GM23338 (cell line): ENCODE measurements at regions not wholly inside any gene's neighbourhood (a gene's known extent, or its start where the extent isn't known, plus 50 kb on each side); places are given as distances from the start of the nearest gene placed in this dataset.

Experiments used
- EZH2 ChIP-seq: fragments of 200-600 bp; sonication (generic); IDR thresholded peaks from one replicate; pipeline ENCODE4 v1.8.0; 2017; ENCODE audit warnings: antibody characterized with exemption, mild to moderate bottlenecking, low read depth; ENCODE audit not compliant: unreplicated experiment
- EZH2phosphoT487 ChIP-seq: fragments of 200-600 bp; sonication (generic); IDR thresholded peaks from one replicate; pipeline ENCODE4 v1.8.1; 2018; ENCODE audit warnings: antibody characterized with exemption; ENCODE audit not compliant: unreplicated experiment
- JUNB ChIP-seq: IDR thresholded peaks from one replicate; pipeline ENCODE4 v1.6.1; 2016; ENCODE audit warnings: antibody characterized with exemption; ENCODE audit not compliant: unreplicated experiment
- NANOG ChIP-seq: IDR thresholded peaks from 2 replicates; pipeline ENCODE4 v1.6.1; 2016; ENCODE audit warnings: antibody characterized with exemption, borderline replicate concordance
- POLR2AphosphoS5 ChIP-seq: IDR thresholded peaks from 2 replicates; pipeline ENCODE4 v1.6.1; 2016; ENCODE audit warnings: antibody characterized with exemption, low read depth
- ZNF331 ChIP-seq: fragments of 250-450 bp; sonication (Bioruptor Pico); IDR thresholded peaks from 2 replicates; pipeline ENCODE4 v1.5.0; 2020; ENCODE audit warnings: low read depth, mild to moderate bottlenecking, moderate library complexity
- TF ChIP-seq, protein P1 (sequence below), 2 experiments: fragments of 200-600 bp in 1 of 2; sonication (generic) in 1 of 2; conservative IDR thresholded peaks; 2 replicates each; pipeline versions ENCODE4 v1.5.1 to v1.6.1; 2016 to 2017; ENCODE audit warnings: antibody characterized with exemption in 2 of 2, low read depth in 2 of 2, mild to moderate bottlenecking in 2 of 2, moderate library complexity in 1 of 2
- TF ChIP-seq, protein P2 (sequence below): IDR thresholded peaks from one replicate; pipeline ENCODE4 v1.6.1; 2018; ENCODE audit warnings: antibody characterized with exemption; ENCODE audit not compliant: unreplicated experiment
- TF ChIP-seq, protein P3 (sequence below): IDR thresholded peaks from 2 replicates; pipeline ENCODE4 v1.6.1; 2016; ENCODE audit warnings: antibody characterized with exemption

DNA sequence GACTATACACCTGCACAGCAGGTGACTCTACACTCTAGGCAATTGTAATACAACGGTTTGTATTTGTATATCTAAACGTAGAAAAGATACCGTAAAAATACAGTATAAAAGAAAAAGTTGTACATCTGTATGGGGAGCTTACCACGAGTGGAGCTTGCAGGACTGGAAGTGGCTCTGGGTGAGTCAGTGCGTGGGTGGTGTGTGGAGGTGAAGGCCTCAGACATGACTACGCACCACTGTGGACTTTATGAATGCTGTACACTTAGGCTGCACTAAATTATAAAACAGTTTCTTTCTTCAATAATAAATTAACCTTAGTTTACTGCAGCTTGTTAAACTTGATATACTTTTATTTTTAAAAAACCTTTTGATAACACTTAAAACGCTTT is 85.0 kb upstream of the FAT1 start:
- TF ChIP-seq, protein P1, sequence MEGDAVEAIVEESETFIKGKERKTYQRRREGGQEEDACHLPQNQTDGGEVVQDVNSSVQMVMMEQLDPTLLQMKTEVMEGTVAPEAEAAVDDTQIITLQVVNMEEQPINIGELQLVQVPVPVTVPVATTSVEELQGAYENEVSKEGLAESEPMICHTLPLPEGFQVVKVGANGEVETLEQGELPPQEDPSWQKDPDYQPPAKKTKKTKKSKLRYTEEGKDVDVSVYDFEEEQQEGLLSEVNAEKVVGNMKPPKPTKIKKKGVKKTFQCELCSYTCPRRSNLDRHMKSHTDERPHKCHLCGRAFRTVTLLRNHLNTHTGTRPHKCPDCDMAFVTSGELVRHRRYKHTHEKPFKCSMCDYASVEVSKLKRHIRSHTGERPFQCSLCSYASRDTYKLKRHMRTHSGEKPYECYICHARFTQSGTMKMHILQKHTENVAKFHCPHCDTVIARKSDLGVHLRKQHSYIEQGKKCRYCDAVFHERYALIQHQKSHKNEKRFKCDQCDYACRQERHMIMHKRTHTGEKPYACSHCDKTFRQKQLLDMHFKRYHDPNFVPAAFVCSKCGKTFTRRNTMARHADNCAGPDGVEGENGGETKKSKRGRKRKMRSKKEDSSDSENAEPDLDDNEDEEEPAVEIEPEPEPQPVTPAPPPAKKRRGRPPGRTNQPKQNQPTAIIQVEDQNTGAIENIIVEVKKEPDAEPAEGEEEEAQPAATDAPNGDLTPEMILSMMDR (conservative IDR thresholded peaks at IDR 0.05; ENCODE audit: low read depth in 2 of 2): no peak
- TF ChIP-seq EZH2: no peak
- no peak for TF ChIP-seq JUNB
- TF ChIP-seq, protein P2, sequence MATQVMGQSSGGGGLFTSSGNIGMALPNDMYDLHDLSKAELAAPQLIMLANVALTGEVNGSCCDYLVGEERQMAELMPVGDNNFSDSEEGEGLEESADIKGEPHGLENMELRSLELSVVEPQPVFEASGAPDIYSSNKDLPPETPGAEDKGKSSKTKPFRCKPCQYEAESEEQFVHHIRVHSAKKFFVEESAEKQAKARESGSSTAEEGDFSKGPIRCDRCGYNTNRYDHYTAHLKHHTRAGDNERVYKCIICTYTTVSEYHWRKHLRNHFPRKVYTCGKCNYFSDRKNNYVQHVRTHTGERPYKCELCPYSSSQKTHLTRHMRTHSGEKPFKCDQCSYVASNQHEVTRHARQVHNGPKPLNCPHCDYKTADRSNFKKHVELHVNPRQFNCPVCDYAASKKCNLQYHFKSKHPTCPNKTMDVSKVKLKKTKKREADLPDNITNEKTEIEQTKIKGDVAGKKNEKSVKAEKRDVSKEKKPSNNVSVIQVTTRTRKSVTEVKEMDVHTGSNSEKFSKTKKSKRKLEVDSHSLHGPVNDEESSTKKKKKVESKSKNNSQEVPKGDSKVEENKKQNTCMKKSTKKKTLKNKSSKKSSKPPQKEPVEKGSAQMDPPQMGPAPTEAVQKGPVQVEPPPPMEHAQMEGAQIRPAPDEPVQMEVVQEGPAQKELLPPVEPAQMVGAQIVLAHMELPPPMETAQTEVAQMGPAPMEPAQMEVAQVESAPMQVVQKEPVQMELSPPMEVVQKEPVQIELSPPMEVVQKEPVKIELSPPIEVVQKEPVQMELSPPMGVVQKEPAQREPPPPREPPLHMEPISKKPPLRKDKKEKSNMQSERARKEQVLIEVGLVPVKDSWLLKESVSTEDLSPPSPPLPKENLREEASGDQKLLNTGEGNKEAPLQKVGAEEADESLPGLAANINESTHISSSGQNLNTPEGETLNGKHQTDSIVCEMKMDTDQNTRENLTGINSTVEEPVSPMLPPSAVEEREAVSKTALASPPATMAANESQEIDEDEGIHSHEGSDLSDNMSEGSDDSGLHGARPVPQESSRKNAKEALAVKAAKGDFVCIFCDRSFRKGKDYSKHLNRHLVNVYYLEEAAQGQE: no peak
- TF ChIP-seq ZNF331 (CRISPR knock-in tag): no peak
- TF ChIP-seq EZH2phosphoT487: no peak
- TF ChIP-seq POLR2AphosphoS5: no peak
- TF ChIP-seq, protein P3, sequence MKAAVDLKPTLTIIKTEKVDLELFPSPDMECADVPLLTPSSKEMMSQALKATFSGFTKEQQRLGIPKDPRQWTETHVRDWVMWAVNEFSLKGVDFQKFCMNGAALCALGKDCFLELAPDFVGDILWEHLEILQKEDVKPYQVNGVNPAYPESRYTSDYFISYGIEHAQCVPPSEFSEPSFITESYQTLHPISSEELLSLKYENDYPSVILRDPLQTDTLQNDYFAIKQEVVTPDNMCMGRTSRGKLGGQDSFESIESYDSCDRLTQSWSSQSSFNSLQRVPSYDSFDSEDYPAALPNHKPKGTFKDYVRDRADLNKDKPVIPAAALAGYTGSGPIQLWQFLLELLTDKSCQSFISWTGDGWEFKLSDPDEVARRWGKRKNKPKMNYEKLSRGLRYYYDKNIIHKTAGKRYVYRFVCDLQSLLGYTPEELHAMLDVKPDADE: no peak
- TF ChIP-seq NANOG: no peak
